K562 (cell line): ENCODE measurements at regions not wholly inside any gene's neighbourhood (a gene's known extent, or its start where the extent isn't known, plus 50 kb on each side); places are given as distances from the start of the nearest gene placed in this dataset.

Source experiments
- ATAC-seq: fragments of 200-7000 bp; cut with Tn5 transposase; 3 replicates; pipeline ENCODE4 v1.9.1; 2020; ENCODE audit warnings: moderate library complexity
- BruUV-seq: library from RNA; stranded (reverse); fragments of 400-500 nt; replicated peaks from 2 replicates; lab custom pipeline; 2021; lab: Mats Ljungman, UMichigan
- CTCF ChIA-PET: fragments of 300-600 bp; formaldehyde crosslinking; extraction: SDS; loops from one replicate; lab custom pipeline; 2021; ENCODE audit warnings: low intra/inter-chr PET ratio; lab: Yijun Ruan, JAX
- POLR2A ChIA-PET: fragments of 300-600, 350-650 bp; sonication (Branson Sonifier 250); formaldehyde crosslinking; extraction: SDS; loops from one replicate; lab custom pipeline; 2021; ENCODE audit warnings: antibody characterized with exemption, inconsistent platforms; lab: Yijun Ruan, JAX
- DNase-seq, 4 experiments: peaks; one replicate each; pipeline versions ENCODE4 v3.0.0 to v3.0.0-alpha.2; 2011 to 2018; ENCODE audit warnings: low spot score in 3 of 4, mixed read lengths in 3 of 4; ENCODE audit errors: extremely low read depth in 1 of 4
- FAIRE-seq: peaks from 2 replicates; lab custom pipeline; 2011; peaks lifted over from hg19 to GRCh38; lab: Jason Lieb, UNC
- H2AFZ ChIP-seq: 2 replicates; pipeline ENCODE4 v1.6.0; 2011; ENCODE audit warnings: low read depth, low read length, control low read depth, inconsistent platforms
- H3K27ac ChIP-seq: fragments of 200-600 bp; 3 replicates; pipeline ENCODE4 v1.8.0; 2011; ENCODE audit warnings: low read depth, mild to moderate bottlenecking, control low read depth, inconsistent platforms, low read length, moderate library complexity, mixed read lengths; ENCODE audit errors: extremely low read depth
- H3K27me3 ChIP-seq, 2 experiments: fragments of 300-600 bp in 1 of 2; 2 replicates in 1 of 2; 3 replicates in 1 of 2; pipeline versions ENCODE4 v1.6.0 to v1.8.0; 2011; ENCODE audit warnings: inconsistent platforms in 2 of 2, low read length in 2 of 2, mild to moderate bottlenecking in 1 of 2, mixed read lengths in 1 of 2, moderate library complexity in 1 of 2; ENCODE audit not compliant: control insufficient read depth in 2 of 2, insufficient read depth in 2 of 2
- H3K36me3 ChIP-seq: fragments of 300-600 bp; 3 replicates; pipeline ENCODE4 v1.8.0; 2011; ENCODE audit warnings: mild to moderate bottlenecking, low read length, inconsistent platforms; ENCODE audit not compliant: control insufficient read depth, insufficient read depth
- H3K4me1 ChIP-seq, 2 experiments: fragments of 200-600 bp in 1 of 2; replicated peaks in 1 of 2; 2 replicates in 1 of 2; 3 replicates in 1 of 2; pipeline versions ENCODE4 v1.5.1 to v1.8.0; 2011; ENCODE audit warnings: inconsistent platforms in 2 of 2, low read length in 2 of 2, mild to moderate bottlenecking in 1 of 2, mixed read lengths in 1 of 2, moderate library complexity in 1 of 2; ENCODE audit not compliant: control insufficient read depth in 2 of 2, insufficient read depth in 2 of 2
- H3K4me2 ChIP-seq: 2 replicates; pipeline ENCODE4 v1.6.1; 2011; ENCODE audit warnings: low read length, control low read depth, inconsistent platforms, mixed read lengths; ENCODE audit not compliant: insufficient read depth
- H3K4me3 ChIP-seq: fragments of 200-600 bp; sonication (generic), shearing (Covaris generic); 2 replicates; pipeline ENCODE4 v1.5.1; 2016; ENCODE audit warnings: control low read depth, inconsistent platforms
- H3K79me2 ChIP-seq: fragments of 200-600 bp; 3 replicates; pipeline ENCODE4 v1.8.0; 2011; ENCODE audit warnings: low read length, inconsistent platforms; ENCODE audit not compliant: control insufficient read depth, insufficient read depth
- H3K9ac ChIP-seq, 2 experiments: 2 replicates each; pipeline versions ENCODE4 v1.6.0 to v1.6.1; 2011; ENCODE audit warnings: low read depth in 2 of 2, low read length in 2 of 2, control low read depth in 1 of 2, inconsistent platforms in 1 of 2, mild to moderate bottlenecking in 1 of 2, mixed read lengths in 1 of 2; ENCODE audit not compliant: insufficient read depth in 1 of 2
- H3K9me1 ChIP-seq: one replicate; pipeline ENCODE4 v1.6.0; 2011; ENCODE audit warnings: inconsistent platforms, mild to moderate bottlenecking, low read length, moderate library complexity; ENCODE audit not compliant: control insufficient read depth, insufficient read depth
- H3K9me3 ChIP-seq: replicated peaks from 2 replicates; pipeline ENCODE4 v1.5.1; 2011; ENCODE audit warnings: low read depth, low read length, inconsistent platforms; ENCODE audit not compliant: control insufficient read depth, insufficient read depth
- H4K20me1 ChIP-seq: replicated peaks from 2 replicates; pipeline ENCODE4 v1.6.1; 2011; ENCODE audit warnings: low read length, inconsistent platforms, mixed read lengths; ENCODE audit not compliant: control insufficient read depth, insufficient read depth
- HES1 ChIP-seq: fragments of 450-650 bp; IDR thresholded peaks from 2 replicates; pipeline ENCODE4 v1.6.1; 2016; ENCODE audit warnings: low read depth, mild to moderate bottlenecking, moderate library complexity
- HNRNPUL1 ChIP-seq: fragments of 200-400 bp; formaldehyde crosslinking; IDR thresholded peaks from 2 replicates; pipeline ENCODE4 v1.6.1; 2017; ENCODE audit warnings: low read length
- MAZ ChIP-seq, 2 experiments: fragments of 450-650 bp in 1 of 2; sonication (generic) in 1 of 2; formaldehyde crosslinking; IDR thresholded peaks in 1 of 2; conservative IDR thresholded peaks in 1 of 2; 2 replicates each; pipeline versions ENCODE4 v1.4.0 to v1.5.0; 2020; ENCODE audit warnings: mild to moderate bottlenecking in 1 of 2, missing genetic modification reagents in 1 of 2
- MED1 ChIP-seq: sonication (generic); formaldehyde crosslinking; IDR thresholded peaks from 2 replicates; pipeline ENCODE4 v1.8.1; 2023; ENCODE audit warnings: missing genetic modification reagents, borderline replicate concordance
- POLR2AphosphoS5 ChIP-seq: IDR thresholded peaks from 2 replicates; pipeline ENCODE4 v1.6.1; 2011; ENCODE audit warnings: mild to moderate bottlenecking, low read depth, low read length, moderate library complexity; ENCODE audit not compliant: control insufficient read depth, insufficient read depth
- RBM34 ChIP-seq: fragments of 200-400 bp; formaldehyde crosslinking; IDR thresholded peaks from 2 replicates; pipeline ENCODE4 v1.6.1; 2018; ENCODE audit warnings: low read length, borderline replicate concordance; ENCODE audit not compliant: insufficient read depth
- RFX5 ChIP-seq: IDR thresholded peaks from 2 replicates; pipeline ENCODE4 v1.6.1; 2011; ENCODE audit warnings: low read depth, mild to moderate bottlenecking, improper control_type of control experiment, low read length
- SIN3A ChIP-seq, 2 experiments: fragments of 150-350 bp in 1 of 2; IDR thresholded peaks; 2 replicates each; pipeline ENCODE4 v1.6.1; 2011 to 2016; ENCODE audit warnings: borderline replicate concordance in 2 of 2, low read depth in 2 of 2, low read length in 2 of 2, mild to moderate bottlenecking in 2 of 2, moderate library complexity in 2 of 2; ENCODE audit not compliant: control insufficient read depth in 1 of 2
- SP2 ChIP-seq: IDR thresholded peaks from 2 replicates; pipeline ENCODE4 v1.6.1; 2011; ENCODE audit warnings: mild to moderate bottlenecking, low read depth, low read length, moderate library complexity; ENCODE audit not compliant: poor library complexity, severe bottlenecking; ENCODE audit errors: extremely low read depth
- ZNF121 ChIP-seq: sonication (generic); formaldehyde crosslinking; conservative IDR thresholded peaks from 2 replicates; pipeline ENCODE4 v1.8.0; 2022; ENCODE audit warnings: missing genetic modification reagents
- ZNF263 ChIP-seq: sonication (generic); formaldehyde crosslinking; IDR thresholded peaks from 2 replicates; pipeline ENCODE4 v1.8.0; 2022; ENCODE audit warnings: mild to moderate bottlenecking, missing genetic modification reagents, borderline replicate concordance
- ZNF76 ChIP-seq: fragments of 250-450 bp; sonication (Bioruptor Pico); IDR thresholded peaks from 2 replicates; pipeline ENCODE4 v1.4.0; 2020; ENCODE audit warnings: mild to moderate bottlenecking, moderate library complexity, borderline replicate concordance
- WGBS: fragments of 100-300 bp; shearing (Covaris generic); methylation state at CpG from one replicate; pipeline ENCODE4 v1.1.6; 2016; ENCODE audit warnings: low coverage, mixed read lengths; ENCODE audit not compliant: insufficient coverage; ENCODE audit errors: missing lambda C conversion rate; 5-methylcytosine and 5-hydroxymethylcytosine counted together
- in situ Hi-C: fragments of 300-500 bp; cut with MboI; formaldehyde crosslinking; loops from 4 replicates; pipeline ENCODE4 v1.15.0; 2018; ENCODE audit warnings: inconsistent platforms, mixed read lengths
- intact Hi-C: fragments of 100-400 bp; cut with micrococcal nuclease; formaldehyde crosslinking; loops from 2 replicates; pipeline ENCODE4 v1.14.2; 2022
- TF ChIP-seq, protein P1 (sequence below): fragments of 450-650 bp; IDR thresholded peaks from 2 replicates; pipeline ENCODE4 v1.6.1; 2016; ENCODE audit warnings: missing biosample characterization, missing genetic modification characterization
- TF ChIP-seq, protein P2 (sequence below), 2 experiments: fragments of 450-650 bp in 1 of 2; IDR thresholded peaks; 2 replicates each; pipeline ENCODE4 v1.6.1; 2011 to 2017; ENCODE audit warnings: low read depth in 2 of 2, antibody characterized with exemption in 1 of 2, borderline replicate concordance in 1 of 2, low read length in 1 of 2, mild to moderate bottlenecking in 1 of 2, mixed read lengths in 1 of 2; ENCODE audit not compliant: control insufficient read depth in 1 of 2
- TF ChIP-seq, protein P3 (sequence below): fragments of 250-450 bp; sonication (Bioruptor Pico); IDR thresholded peaks from 2 replicates; pipeline ENCODE4 v1.4.0; 2020; ENCODE audit warnings: mild to moderate bottlenecking

GRCh38 chr9:107653263-107653821 lies 163.8 kb upstream of the KLF4 start:
- Histone ChIP-seq H3K4me1 (no peaks in the 10 kb centered on the region), H3K27me3 (peaks cover 2 to 19% of the 10 kb centered on the region in 2 experiments; a peak in 2 of 5 replicates), H3K4me2 (no peak overlapping the region), H3K9ac (no peak overlapping the region), H3K9me3 (no peaks in the 10 kb centered on the region), H3K79me2 (no peaks in the 10 kb centered on the region), H3K9me1 (no peaks in the 10 kb centered on the region), H3K4me3 (no peak overlapping the region), H2AFZ (no peak overlapping the region), H3K36me3 (no peaks in the 10 kb centered on the region), H3K27ac (no peak overlapping the region), H4K20me1 (no peaks in the 10 kb centered on the region)
- ATAC-seq: no peak
- 0% methylated on average over 4 of the region's 4 CpGs for WGBS
- BruUV-seq: no TSS peak
- ChIA-PET CTCF (no interaction called here), POLR2A (no interaction called here)
- in situ Hi-C loops: no loop called here
- intact Hi-C loops: no loop called here
- FAIRE-seq: no peak
- no peak for DNase-seq
- TF ChIP-seq ZNF121 (CRISPR knock-in tag) (no peak), ZNF76 (CRISPR knock-in tag) (no peak), RBM34 (no peak), MAZ (CRISPR knock-in tag; conservative IDR thresholded peaks at IDR 0.05 in 1 of 2, IDR thresholded peaks at IDR 0.05 in 1 of 2) (no peak), HNRNPUL1 (no peak), ZNF263 (no peak), HES1 (no peak), POLR2AphosphoS5 (no peak), MED1 (CRISPR knock-in tag) (no peak), SIN3A (IDR thresholded peaks at IDR 0.05; ENCODE audit: borderline replicate concordance in 2 of 2, control insufficient read depth in 1 of 2, low read depth in 2 of 2, low read length in 2 of 2) (no peak), SP2 (no peak), RFX5 (no peak)
- TF ChIP-seq, protein P1, sequence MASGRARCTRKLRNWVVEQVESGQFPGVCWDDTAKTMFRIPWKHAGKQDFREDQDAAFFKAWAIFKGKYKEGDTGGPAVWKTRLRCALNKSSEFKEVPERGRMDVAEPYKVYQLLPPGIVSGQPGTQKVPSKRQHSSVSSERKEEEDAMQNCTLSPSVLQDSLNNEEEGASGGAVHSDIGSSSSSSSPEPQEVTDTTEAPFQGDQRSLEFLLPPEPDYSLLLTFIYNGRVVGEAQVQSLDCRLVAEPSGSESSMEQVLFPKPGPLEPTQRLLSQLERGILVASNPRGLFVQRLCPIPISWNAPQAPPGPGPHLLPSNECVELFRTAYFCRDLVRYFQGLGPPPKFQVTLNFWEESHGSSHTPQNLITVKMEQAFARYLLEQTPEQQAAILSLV: no peak
- TF ChIP-seq, protein P2, sequence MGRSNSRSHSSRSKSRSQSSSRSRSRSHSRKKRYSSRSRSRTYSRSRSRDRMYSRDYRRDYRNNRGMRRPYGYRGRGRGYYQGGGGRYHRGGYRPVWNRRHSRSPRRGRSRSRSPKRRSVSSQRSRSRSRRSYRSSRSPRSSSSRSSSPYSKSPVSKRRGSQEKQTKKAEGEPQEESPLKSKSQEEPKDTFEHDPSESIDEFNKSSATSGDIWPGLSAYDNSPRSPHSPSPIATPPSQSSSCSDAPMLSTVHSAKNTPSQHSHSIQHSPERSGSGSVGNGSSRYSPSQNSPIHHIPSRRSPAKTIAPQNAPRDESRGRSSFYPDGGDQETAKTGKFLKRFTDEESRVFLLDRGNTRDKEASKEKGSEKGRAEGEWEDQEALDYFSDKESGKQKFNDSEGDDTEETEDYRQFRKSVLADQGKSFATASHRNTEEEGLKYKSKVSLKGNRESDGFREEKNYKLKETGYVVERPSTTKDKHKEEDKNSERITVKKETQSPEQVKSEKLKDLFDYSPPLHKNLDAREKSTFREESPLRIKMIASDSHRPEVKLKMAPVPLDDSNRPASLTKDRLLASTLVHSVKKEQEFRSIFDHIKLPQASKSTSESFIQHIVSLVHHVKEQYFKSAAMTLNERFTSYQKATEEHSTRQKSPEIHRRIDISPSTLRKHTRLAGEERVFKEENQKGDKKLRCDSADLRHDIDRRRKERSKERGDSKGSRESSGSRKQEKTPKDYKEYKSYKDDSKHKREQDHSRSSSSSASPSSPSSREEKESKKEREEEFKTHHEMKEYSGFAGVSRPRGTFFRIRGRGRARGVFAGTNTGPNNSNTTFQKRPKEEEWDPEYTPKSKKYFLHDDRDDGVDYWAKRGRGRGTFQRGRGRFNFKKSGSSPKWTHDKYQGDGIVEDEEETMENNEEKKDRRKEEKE (IDR thresholded peaks at IDR 0.05; ENCODE audit: borderline replicate concordance in 1 of 2, control insufficient read depth in 1 of 2, low read depth in 2 of 2, low read length in 1 of 2): no peak
- TF ChIP-seq, protein P3, sequence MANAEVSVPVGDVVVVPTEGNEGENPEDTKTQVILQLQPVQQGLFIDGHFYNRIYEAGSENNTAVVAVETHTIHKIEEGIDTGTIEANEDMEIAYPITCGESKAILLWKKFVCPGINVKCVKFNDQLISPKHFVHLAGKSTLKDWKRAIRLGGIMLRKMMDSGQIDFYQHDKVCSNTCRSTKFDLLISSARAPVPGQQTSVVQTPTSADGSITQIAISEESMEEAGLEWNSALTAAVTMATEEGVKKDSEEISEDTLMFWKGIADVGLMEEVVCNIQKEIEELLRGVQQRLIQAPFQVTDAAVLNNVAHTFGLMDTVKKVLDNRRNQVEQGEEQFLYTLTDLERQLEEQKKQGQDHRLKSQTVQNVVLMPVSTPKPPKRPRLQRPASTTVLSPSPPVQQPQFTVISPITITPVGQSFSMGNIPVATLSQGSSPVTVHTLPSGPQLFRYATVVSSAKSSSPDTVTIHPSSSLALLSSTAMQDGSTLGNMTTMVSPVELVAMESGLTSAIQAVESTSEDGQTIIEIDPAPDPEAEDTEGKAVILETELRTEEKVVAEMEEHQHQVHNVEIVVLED (CRISPR knock-in tag): no peak
